ENCODE measurements at regions not wholly inside any gene's neighbourhood (a gene's known extent, or its start where the extent isn't known, plus 50 kb on each side); places are given as distances from the start of the nearest gene placed in this dataset.

GRCh38 chr3:188948997-188949389 lies 222.8 kb upstream of the TPRG1 start:
- WGBS, 2 experiments (ENCODE audit: extremely low coverage in 1 of 2, insufficient coverage in 1 of 2, insufficient read length in 1 of 2, insufficient replicate concordance in 2 of 2, low coverage in 1 of 2, low lambda C conversion rate in 2 of 2, missing lambda C conversion rate in 1 of 2): 76% methylated on average over 4 of the region's 4 CpGs; no CpG with 5 or more reads in 1 of the 2 experiments
- Histone ChIP-seq H2BK20ac (ENCODE audit: low read length) (peak overlapping the region; percentile 82), H3K14ac (ENCODE audit: insufficient read length) (no peak overlapping the region), H2BK120ac (replicated peaks; ENCODE audit: low read depth, low read length) (peak overlapping the region; percentile 25), H3K27ac (ENCODE audit: low read depth, low read length) (no peak overlapping the region), H4K91ac (replicated peaks; ENCODE audit: insufficient read length, low read length) (no peak overlapping the region), H4K8ac (ENCODE audit: extremely low read depth, insufficient read depth, low read length) (no peak overlapping the region), H3K4me2 (ENCODE audit: insufficient read depth in 1 of 2, low read depth in 2 of 2, low read length in 2 of 2) (peak overlapping the region; percentile 94 to 95; a peak in 3 of 4 replicates), H2AK5ac (ENCODE audit: low read depth, low read length) (no peak overlapping the region; the same call in 1 of the 2 replicates), H2BK15ac (ENCODE audit: low read length) (0 out of 2 replicates have a peak overlapping the region, but pooled peaks have one; percentile 83), H3K4ac (replicated peaks; ENCODE audit: insufficient read length, low read depth, low read length) (no peak overlapping the region), H3K18ac (ENCODE audit: extremely low read depth, low read length) (peak overlapping the region; percentile 51; the same call in 1 of the 2 replicates), H3K79me2 (ENCODE audit: control insufficient read depth in 1 of 2, insufficient read depth in 2 of 2, low read length in 2 of 2) (no peaks in the 10 kb centered on the region), H3K23me2 (ENCODE audit: low read depth, low read length) (peaks cover 4% of the 10 kb centered on the region), H2BK5ac (ENCODE audit: low read depth, low read length) (no peak overlapping the region), H3K9ac (replicated peaks in 1 of 4; ENCODE audit: extremely low read depth in 1 of 4, low read depth in 3 of 4, low read length in 3 of 4) (no peak overlapping the region; a peak in 2 of 7 replicates), H3K27me3 (replicated peaks in 1 of 4; ENCODE audit: control insufficient read depth in 3 of 4, extremely low read depth in 1 of 4, insufficient read depth in 3 of 4, low read length in 3 of 4) (peaks cover 0 to 4% (median 1%) of the 10 kb centered on the region in 4 experiments; a peak in 1 of 7 replicates), H3K23ac (ENCODE audit: insufficient read length) (no peak overlapping the region), H4K5ac (ENCODE audit: insufficient read length, low read depth, low read length) (no peak overlapping the region), H2BK12ac (ENCODE audit: low read depth, low read length) (peak overlapping the region; percentile 10; the same call in 1 of the 2 replicates), H3K4me1 (replicated peaks in 1 of 4; ENCODE audit: control insufficient read depth in 3 of 4, insufficient read depth in 4 of 4, low read length in 3 of 4) (peaks cover 3 to 12% (median 8%) of the 10 kb centered on the region in 4 experiments; a peak in 6 of 7 replicates), H3K79me1 (ENCODE audit: low read depth, low read length) (no peaks in the 10 kb centered on the region), H4K20me1 (replicated peaks in 1 of 2; ENCODE audit: control insufficient read depth in 1 of 2, insufficient read depth in 2 of 2, low read length in 2 of 2) (no peaks in the 10 kb centered on the region), H3K9me3 (ENCODE audit: insufficient read depth in 2 of 2, low read depth in 1 of 2, low read length in 1 of 2) (no peaks in the 10 kb centered on the region), H3K36me3 (ENCODE audit: control insufficient read depth in 2 of 4, insufficient read depth in 4 of 4, low read length in 3 of 4) (no peaks in the 10 kb centered on the region), H2AFZ (ENCODE audit: low read length) (peak overlapping the region; percentile 98), H3K4me3 (ENCODE audit: extremely low read depth in 1 of 4, insufficient read depth in 2 of 4, low read depth in 3 of 4, low read length in 4 of 4) (peak overlapping the region in 2 of 4 experiments; percentile 49 to 71; a peak in 2 of 8 replicates), H3K56ac (replicated peaks; ENCODE audit: insufficient read length, low read depth, low read length) (no peak overlapping the region)
- CTCF ChIA-PET (ENCODE audit: partially characterized antibody): interaction anchor here (1.1 kb wide), 1 partner anchor 1208 kb away, joined by 3 read pairs; no protein-coding TSS in a partner anchor
- TF ChIP-seq KDM4A (IDR thresholded peaks at IDR 0.05; ENCODE audit: low read depth, low read length, severe bottlenecking): no peak
- DNase-seq (ENCODE audit: low read depth in 1 of 2, low spot score in 2 of 2) (no peak), FAIRE-seq (no peak)
- POLR2A ChIA-PET (ENCODE audit: partially characterized antibody): interaction anchor here (1.0 to 2.3 kb wide), 2 partner anchors 14 to 1203 kb away, joined by 4 to 12 read pairs; partner anchors contain the start of gene BCL6
